Brain microvascular endothelial cell (primary cell): ENCODE measurements at regions not wholly inside any gene's neighbourhood (a gene's known extent, or its start where the extent isn't known, plus 50 kb on each side); places are given as distances from the start of the nearest gene placed in this dataset.

Experiments
- DNase-seq: peaks from one replicate; pipeline ENCODE4 v3.0.0-alpha.2; 2020
- H3K27ac ChIP-seq: fragments of 250-450 bp; sonication (Bioruptor Pico); 2 replicates; pipeline ENCODE4 v1.5.1; 2020; ENCODE audit warnings: mild to moderate bottlenecking, moderate library complexity
- H3K27me3 ChIP-seq: fragments of 250-450 bp; sonication (Bioruptor Pico); replicated peaks from 2 replicates; pipeline ENCODE4 v1.5.1; 2020; ENCODE audit warnings: mild to moderate bottlenecking
- H3K36me3 ChIP-seq: fragments of 250-450 bp; sonication (Bioruptor Pico); replicated peaks from 2 replicates; pipeline ENCODE4 v1.5.1; 2020; ENCODE audit warnings: mild to moderate bottlenecking
- H3K4me3 ChIP-seq: 2 replicates; pipeline ENCODE4 v1.5.1; 2011; ENCODE audit warnings: low read depth, mild to moderate bottlenecking, control low read depth, low read length, moderate library complexity
- CTCF ChIP-seq: IDR thresholded peaks from 2 replicates; pipeline ENCODE4 v1.5.1; 2011; ENCODE audit warnings: low read depth, mild to moderate bottlenecking, moderate library complexity, low read length, control low read depth, inconsistent platforms; ENCODE audit errors: missing control alignments
- in situ Hi-C: cut with HindIII; loops from 2 replicates; pipeline ENCODE4 v1.10.0; 2017; ENCODE audit warnings: low sequenced_read_pairs, low pct_ligation_motif_present

GRCh38 chr1:96425382-96426129 lies 296.0 kb upstream of the PTBP2 start:
- Histone ChIP-seq H3K27ac (no peak overlapping the region), H3K36me3 (no peaks in the 10 kb centered on the region), H3K4me3 (no peak overlapping the region), H3K27me3 (no peaks in the 10 kb centered on the region)
- no peak for DNase-seq
- TF ChIP-seq CTCF: no peak
- in situ Hi-C loops: no loop called here

- no peak for DNase-seq
- Histone ChIP-seq H3K27me3 (no peaks in the 10 kb centered on the region), H3K4me3 (no peak overlapping the region), H3K36me3 (no peaks in the 10 kb centered on the region), H3K27ac (no peak overlapping the region)
- in situ Hi-C loops: no loop called here
- no peak for TF ChIP-seq CTCF
These were observed 294.0 kb upstream of the PTBP2 start for GRCh38 chr1:96427616-96428015.

- in situ Hi-C loops: no loop called here
- no peak for TF ChIP-seq CTCF
- DNase-seq: no peak
These were observed 276.3 kb upstream of the PTBP2 start for GRCh38 chr1:96445302-96445701.

GRCh38 chr1:96464066-96464465 lies 257.5 kb upstream of the PTBP2 start:
- DNase-seq: no peak
- in situ Hi-C loops: no loop called here
- no peak for TF ChIP-seq CTCF
- H3K27me3 ChIP-seq: no peaks in the 10 kb centered on the region
- H3K4me3 ChIP-seq: no peak overlapping the region
- H3K36me3 ChIP-seq: no peaks in the 10 kb centered on the region
- H3K27ac ChIP-seq: no peak overlapping the region

More at GRCh38 chr1:96445302-96445701, 276.3 kb upstream of the PTBP2 start:
- Histone ChIP-seq H3K27ac (no peak overlapping the region), H3K4me3 (no peak overlapping the region), H3K27me3 (no peaks in the 10 kb centered on the region), H3K36me3 (no peaks in the 10 kb centered on the region)

- Histone ChIP-seq H3K27me3 (no peaks in the 10 kb centered on the region), H3K36me3 (no peaks in the 10 kb centered on the region), H3K4me3 (no peak overlapping the region), H3K27ac (no peak overlapping the region)
- no peak for DNase-seq
- in situ Hi-C loops: no loop called here
- no peak for TF ChIP-seq CTCF
These were observed 257.1 kb upstream of the PTBP2 start for GRCh38 chr1:96464522-96464921.

- no peak for DNase-seq
- no peak overlapping the region for H3K27ac ChIP-seq
- no peaks in the 10 kb centered on the region for H3K27me3 ChIP-seq
- no peak for TF ChIP-seq CTCF
- in situ Hi-C loops: no loop called here
- H3K36me3 ChIP-seq: no peaks in the 10 kb centered on the region
- H3K4me3 ChIP-seq: no peak overlapping the region
These were observed 256.6 kb upstream of the PTBP2 start for GRCh38 chr1:96464991-96465390.
